KG1 (cell line): ENCODE measurements at regions not wholly inside any gene's neighbourhood (a gene's known extent, or its start where the extent isn't known, plus 50 kb on each side); places are given as distances from the start of the nearest gene placed in this dataset.
"Not testable (repeated sequence)": the region's sequence is repeated elsewhere in the genome, so short reads cannot be mapped to it uniquely, and the experiment has no call there.

Experiments
- DNase-seq: peaks from one replicate; lab custom pipeline; 2025; lab: John Stamatoyannopoulos, UW

GRCh38 chr3:163196245-163196644 lies 1699.6 kb downstream of the OTOL1 start:
- no peak for DNase-seq

DNA sequence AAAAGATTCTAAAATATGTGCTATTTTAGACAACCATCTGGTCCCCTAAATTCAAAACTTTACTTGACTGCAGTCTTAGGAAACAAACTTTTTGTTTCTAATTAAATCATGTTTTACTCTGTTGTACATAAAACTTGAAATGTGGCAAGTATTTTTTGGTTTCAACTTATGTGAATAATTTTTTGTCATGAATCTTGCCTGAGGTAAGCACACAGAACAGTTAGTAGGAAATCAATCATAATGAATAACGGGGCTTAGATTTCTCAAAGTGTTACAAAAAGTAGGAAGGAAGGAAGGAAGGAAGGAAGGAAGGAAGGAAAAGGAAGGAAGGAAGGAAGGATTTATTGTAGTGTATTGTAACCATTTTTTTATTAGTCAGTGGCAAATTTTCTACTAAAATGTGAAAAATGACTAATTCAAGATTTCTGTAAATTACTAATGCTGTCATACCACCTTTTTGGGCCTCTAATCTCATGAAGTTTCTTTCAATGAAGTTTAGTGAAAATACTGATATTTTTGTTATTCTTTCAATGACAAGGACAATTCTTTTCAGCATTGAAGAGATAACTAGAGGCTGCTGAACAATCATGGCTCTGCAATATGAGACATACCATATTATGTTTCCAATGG lies 1689.2 kb downstream of the OTOL1 start:
- DNase-seq = no peak

GRCh38 chr3:163175970-163176369 lies 1679.4 kb downstream of the OTOL1 start:
- DNase-seq = no peak

- not testable (repeated sequence) for DNase-seq
These were observed 1675.9 kb downstream of the OTOL1 start for GRCh38 chr3:163172513-163172912.

DNA sequence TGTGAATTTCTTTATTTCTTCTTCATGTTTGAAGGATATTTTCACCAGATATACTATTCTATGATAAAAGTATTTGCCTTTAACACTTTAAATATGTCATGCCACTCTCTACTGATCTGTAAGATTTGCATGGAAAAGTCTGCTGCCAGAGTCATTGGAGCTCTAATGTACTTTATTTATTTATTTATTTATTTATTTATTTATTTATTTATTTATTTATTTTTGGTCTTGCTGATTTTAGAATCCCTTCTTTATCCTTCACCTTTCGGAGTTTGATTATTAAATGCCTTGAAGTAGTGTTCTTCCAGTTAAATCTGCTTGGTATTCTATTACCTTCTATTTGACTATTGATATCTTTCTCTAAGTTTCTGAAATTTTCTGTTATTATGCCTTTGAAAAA lies 1669.6 kb downstream of the OTOL1 start:
- no peak for DNase-seq

GRCh38 chr3:163159306-163159705 lies 1662.7 kb downstream of the OTOL1 start:
- no peak for DNase-seq

DNA sequence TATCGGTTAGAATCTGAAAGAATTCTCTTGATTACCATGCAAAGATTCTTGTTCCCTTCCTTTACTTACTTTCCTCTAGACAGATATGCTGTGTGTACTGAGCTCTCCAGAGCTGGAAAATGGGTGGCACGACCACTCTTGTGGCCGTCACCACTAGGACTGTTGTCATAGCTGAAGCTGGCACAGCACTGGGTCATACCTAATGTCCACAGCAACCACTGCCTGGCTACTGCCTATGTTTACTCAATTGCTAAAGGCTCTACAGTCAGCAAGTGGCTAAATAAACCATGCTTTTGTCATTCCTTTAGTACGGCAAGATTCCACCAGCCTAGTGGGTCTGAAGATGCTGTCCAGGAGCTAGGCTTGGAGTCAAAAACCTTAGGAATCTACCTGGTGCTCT lies 1643.0 kb downstream of the OTOL1 start:
- no peak for DNase-seq

DNA sequence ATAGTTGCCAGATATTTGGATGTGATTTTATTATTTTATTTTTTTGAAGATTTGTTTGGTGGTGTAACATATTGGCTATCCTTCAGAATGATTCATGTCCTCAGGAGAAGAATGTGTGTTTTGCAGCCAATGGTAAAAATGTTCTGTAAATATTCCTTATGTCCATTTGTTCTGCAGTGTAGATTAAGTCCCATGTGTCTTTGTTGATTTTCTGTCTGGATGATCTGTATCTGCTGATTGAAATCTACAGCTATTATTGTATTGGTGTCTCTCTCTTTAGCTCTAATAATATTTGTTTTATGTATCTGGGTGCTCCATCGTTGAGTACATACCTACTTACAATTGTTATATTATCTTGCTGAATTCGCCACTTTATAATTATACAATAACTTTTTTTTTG lies 1641.7 kb downstream of the OTOL1 start:
- no peak for DNase-seq

GRCh38 chr3:163132111-163132510 lies 1635.5 kb downstream of the OTOL1 start:
- DNase-seq = no peak

DNA sequence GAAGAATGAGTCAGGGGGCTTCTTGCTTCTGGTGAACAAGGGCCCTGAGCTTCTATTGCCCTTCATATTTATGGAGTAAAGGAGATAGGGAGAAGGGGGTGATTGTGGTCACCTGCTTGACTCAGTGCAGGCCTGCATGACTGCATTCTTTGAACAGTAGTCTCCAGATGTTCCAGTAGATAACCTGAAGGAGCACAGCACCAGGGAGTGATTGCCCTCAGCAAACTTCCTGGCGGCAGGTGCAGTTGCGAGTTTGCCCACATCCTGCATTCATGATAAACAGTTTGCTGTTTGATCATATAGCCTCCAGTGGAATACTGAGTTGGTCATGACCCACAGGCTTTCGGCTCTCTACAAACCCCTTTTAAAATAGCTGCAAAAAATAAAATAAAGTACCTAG lies 1632.7 kb downstream of the OTOL1 start:
- no peak for DNase-seq

- no peak for DNase-seq
These were observed 1629.5 kb downstream of the OTOL1 start for GRCh38 chr3:163126115-163126514.
